ENCODE measurements at regions not wholly inside any gene's neighbourhood (a gene's known extent, or its start where the extent isn't known, plus 50 kb on each side); places are given as distances from the start of the nearest gene placed in this dataset.

DNA sequence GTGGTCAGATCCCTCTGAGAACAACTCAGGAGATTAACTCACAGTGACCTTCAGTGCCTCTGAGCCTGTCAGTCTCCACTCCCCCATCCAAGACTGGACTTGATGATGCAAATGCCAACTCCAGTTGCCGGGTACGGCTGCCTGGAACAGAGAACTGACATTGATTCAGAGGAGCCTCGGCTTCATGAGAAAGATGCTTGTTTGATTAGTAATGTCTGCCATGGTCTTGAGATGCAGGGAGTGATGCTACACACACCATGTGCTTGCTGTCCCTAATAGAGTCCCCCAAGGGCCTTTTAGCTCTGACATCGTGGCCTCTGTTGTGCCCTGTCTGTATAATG is 51.8 kb upstream of the LRP8 start:
- Histone ChIP-seq H3K9me3 (ENCODE audit: control insufficient read depth, insufficient read depth, low read depth, low read length) (no peaks in the 10 kb centered on the region), H3K27me3 (ENCODE audit: control insufficient read depth, insufficient read depth, low read length) (no peaks in the 10 kb centered on the region), H3K27ac (ENCODE audit: low read length) (no peak overlapping the region), H3K4me1 (ENCODE audit: control insufficient read depth, insufficient read depth, low read length) (no peaks in the 10 kb centered on the region; the same call in 1 of the 2 replicates), H3K36me3 (ENCODE audit: control insufficient read depth, insufficient read depth, low read length) (no peaks in the 10 kb centered on the region), H3K4me3 (ENCODE audit: low read depth in 2 of 2, low read length in 2 of 2) (no peak overlapping the region)
- DNase-seq (ENCODE audit: low read depth, low spot score) (no peak), ATAC-seq (no peak)
- in situ Hi-C loops (cut with HindIII; ENCODE audit: low pct_unique_long_range_greater_than_20kb, low sequenced_read_pairs) (no loop called here), intact Hi-C loops (cut with micrococcal nuclease; ENCODE audit: unreplicated experiment) (no loop called here)
- BruUV-seq (replicated peaks): no TSS peak
- no peak for TF ChIP-seq POLR2AphosphoS5 (IDR thresholded peaks at IDR 0.05; ENCODE audit: low read depth, low read length)
- no peak for TF ChIP-seq CTCF (IDR thresholded peaks at IDR 0.05)
- TF ChIP-seq, protein P1, sequence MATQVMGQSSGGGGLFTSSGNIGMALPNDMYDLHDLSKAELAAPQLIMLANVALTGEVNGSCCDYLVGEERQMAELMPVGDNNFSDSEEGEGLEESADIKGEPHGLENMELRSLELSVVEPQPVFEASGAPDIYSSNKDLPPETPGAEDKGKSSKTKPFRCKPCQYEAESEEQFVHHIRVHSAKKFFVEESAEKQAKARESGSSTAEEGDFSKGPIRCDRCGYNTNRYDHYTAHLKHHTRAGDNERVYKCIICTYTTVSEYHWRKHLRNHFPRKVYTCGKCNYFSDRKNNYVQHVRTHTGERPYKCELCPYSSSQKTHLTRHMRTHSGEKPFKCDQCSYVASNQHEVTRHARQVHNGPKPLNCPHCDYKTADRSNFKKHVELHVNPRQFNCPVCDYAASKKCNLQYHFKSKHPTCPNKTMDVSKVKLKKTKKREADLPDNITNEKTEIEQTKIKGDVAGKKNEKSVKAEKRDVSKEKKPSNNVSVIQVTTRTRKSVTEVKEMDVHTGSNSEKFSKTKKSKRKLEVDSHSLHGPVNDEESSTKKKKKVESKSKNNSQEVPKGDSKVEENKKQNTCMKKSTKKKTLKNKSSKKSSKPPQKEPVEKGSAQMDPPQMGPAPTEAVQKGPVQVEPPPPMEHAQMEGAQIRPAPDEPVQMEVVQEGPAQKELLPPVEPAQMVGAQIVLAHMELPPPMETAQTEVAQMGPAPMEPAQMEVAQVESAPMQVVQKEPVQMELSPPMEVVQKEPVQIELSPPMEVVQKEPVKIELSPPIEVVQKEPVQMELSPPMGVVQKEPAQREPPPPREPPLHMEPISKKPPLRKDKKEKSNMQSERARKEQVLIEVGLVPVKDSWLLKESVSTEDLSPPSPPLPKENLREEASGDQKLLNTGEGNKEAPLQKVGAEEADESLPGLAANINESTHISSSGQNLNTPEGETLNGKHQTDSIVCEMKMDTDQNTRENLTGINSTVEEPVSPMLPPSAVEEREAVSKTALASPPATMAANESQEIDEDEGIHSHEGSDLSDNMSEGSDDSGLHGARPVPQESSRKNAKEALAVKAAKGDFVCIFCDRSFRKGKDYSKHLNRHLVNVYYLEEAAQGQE (IDR thresholded peaks at IDR 0.05; ENCODE audit: insufficient read depth in 1 of 2, low read depth in 2 of 2, low read length in 1 of 2): no peak
- no peak for TF ChIP-seq TCF7L2 (IDR thresholded peaks at IDR 0.05; ENCODE audit: low read depth, low read length)
- no peak for TF ChIP-seq SIN3A (IDR thresholded peaks at IDR 0.05; ENCODE audit: borderline replicate concordance, insufficient read depth, low read depth, low read length)
- ChIA-PET POLR2A (no interaction called here), CTCF (interaction anchor here (0.7 kb wide), 1 partner anchor 101 kb away, joined by 3 read pairs; no protein-coding TSS in a partner anchor)

DNA sequence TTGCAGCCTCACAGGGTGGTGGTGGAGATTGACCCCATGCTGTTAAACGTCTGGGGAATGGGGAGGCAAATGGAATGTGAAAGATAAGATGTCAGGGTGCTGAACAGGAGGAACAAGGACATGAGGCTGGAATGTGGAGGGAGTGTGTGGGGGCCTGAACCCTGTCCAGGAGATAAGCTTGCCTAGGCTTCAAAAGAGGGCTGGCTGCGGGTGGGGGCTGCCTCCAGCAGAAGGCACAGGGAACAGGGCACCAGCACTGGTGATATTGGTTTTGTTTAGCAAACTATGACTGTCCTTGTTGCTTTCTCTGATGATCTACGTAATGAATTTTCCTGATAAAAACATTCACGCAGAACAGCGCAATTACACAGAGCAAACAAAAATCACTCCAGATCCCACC is 52.4 kb upstream of the LRP8 start:
- DNase-seq (ENCODE audit: low read depth, low spot score): no peak
- ATAC-seq: no peak
- no peak overlapping the region for H3K27ac ChIP-seq (ENCODE audit: low read length)
- intact Hi-C loops (cut with micrococcal nuclease; ENCODE audit: unreplicated experiment) (no loop called here), in situ Hi-C loops (cut with HindIII; ENCODE audit: low pct_unique_long_range_greater_than_20kb, low sequenced_read_pairs) (no loop called here)
- no peaks in the 10 kb centered on the region; the same call in 1 of the 2 replicates for H3K4me1 ChIP-seq (ENCODE audit: control insufficient read depth, insufficient read depth, low read length)
- no peak overlapping the region for H3K4me3 ChIP-seq (ENCODE audit: low read depth in 2 of 2, low read length in 2 of 2)
- no peaks in the 10 kb centered on the region for H3K36me3 ChIP-seq (ENCODE audit: control insufficient read depth, insufficient read depth, low read length)
- ChIA-PET POLR2A (no interaction called here), CTCF (no interaction called here)
- no peak for TF ChIP-seq SIN3A (IDR thresholded peaks at IDR 0.05; ENCODE audit: borderline replicate concordance, insufficient read depth, low read depth, low read length)
- no peak for TF ChIP-seq CTCF (IDR thresholded peaks at IDR 0.05)
- TF ChIP-seq, protein P1 (IDR thresholded peaks at IDR 0.05; ENCODE audit: insufficient read depth in 1 of 2, low read depth in 2 of 2, low read length in 1 of 2): no peak
- no peak for TF ChIP-seq TCF7L2 (IDR thresholded peaks at IDR 0.05; ENCODE audit: low read depth, low read length)
- TF ChIP-seq POLR2AphosphoS5 (IDR thresholded peaks at IDR 0.05; ENCODE audit: low read depth, low read length): no peak
- H3K27me3 ChIP-seq (ENCODE audit: control insufficient read depth, insufficient read depth, low read length): no peaks in the 10 kb centered on the region
- no TSS peak for BruUV-seq (replicated peaks)
- H3K9me3 ChIP-seq (ENCODE audit: control insufficient read depth, insufficient read depth, low read depth, low read length): no peaks in the 10 kb centered on the region
